OCI-LY1 (cell line): ENCODE measurements at regions not wholly inside any gene's neighbourhood (a gene's known extent, or its start where the extent isn't known, plus 50 kb on each side); places are given as distances from the start of the nearest gene placed in this dataset.

Source experiments
- H2AFZ ChIP-seq: fragments of 200-600 bp; sonication (generic), shearing (Covaris generic); 2 replicates; pipeline ENCODE4 v1.6.0; 2014; ENCODE audit warnings: antibody characterized with exemption, mild to moderate bottlenecking, low read length
- H3F3A ChIP-seq: fragments of 200-600 bp; sonication (generic), shearing (Covaris generic); 2 replicates; pipeline ENCODE4 v1.6.0; 2014; ENCODE audit warnings: mild to moderate bottlenecking, antibody characterized with exemption, low read length, moderate library complexity; ENCODE audit not compliant: insufficient read depth
- H3K27ac ChIP-seq: fragments of 200-600 bp; sonication (generic); 2 replicates; pipeline ENCODE4 v1.5.1; 2014; ENCODE audit warnings: low read length, mixed run types, mild to moderate bottlenecking, low read depth; ENCODE audit not compliant: poor library complexity, severe bottlenecking
- H3K27me3 ChIP-seq: fragments of 200-600 bp; sonication (generic); 2 replicates; pipeline ENCODE4 v1.6.0; 2014; ENCODE audit warnings: antibody characterized with exemption, mild to moderate bottlenecking, low read length, moderate library complexity; ENCODE audit not compliant: insufficient read depth
- H3K36me3 ChIP-seq: fragments of 200-600 bp; sonication (generic); 2 replicates; pipeline ENCODE4 v1.6.1; 2014; ENCODE audit warnings: mild to moderate bottlenecking, antibody characterized with exemption, low read length, moderate library complexity, mixed read lengths; ENCODE audit not compliant: insufficient read depth
- H3K4me1 ChIP-seq: fragments of 200-600 bp; sonication (generic); 2 replicates; pipeline ENCODE4 v1.5.1; 2014; ENCODE audit warnings: mild to moderate bottlenecking, low read length, moderate library complexity; ENCODE audit not compliant: insufficient read depth, severe bottlenecking
- H3K4me2 ChIP-seq: fragments of 200-600 bp; sonication (generic), shearing (Covaris generic); 2 replicates; pipeline ENCODE4 v1.6.1; 2014; ENCODE audit warnings: low read length
- H3K4me3 ChIP-seq: fragments of 200-600 bp; sonication (generic); 2 replicates; pipeline ENCODE4 v1.5.1; 2014; ENCODE audit warnings: low read length, low read depth, mild to moderate bottlenecking, mixed read lengths; ENCODE audit not compliant: poor library complexity, severe bottlenecking
- H3K79me2 ChIP-seq: fragments of 200-600 bp; shearing (Covaris generic); 2 replicates; pipeline ENCODE4 v1.6.1; 2016; ENCODE audit warnings: mixed run types, low read length, mixed read lengths; ENCODE audit not compliant: insufficient read depth
- H3K9ac ChIP-seq: fragments of 200-600 bp; sonication (generic), shearing (Covaris generic); 2 replicates; pipeline ENCODE4 v1.6.1; 2014; ENCODE audit warnings: mild to moderate bottlenecking, low read length, mixed read lengths
- H3K9me2 ChIP-seq: fragments of 200-600 bp; sonication (generic), shearing (Covaris generic); 2 replicates; pipeline ENCODE4 v1.6.1; 2014; ENCODE audit warnings: low read depth, mild to moderate bottlenecking, low read length, mixed read lengths
- H3K9me3 ChIP-seq: fragments of 200-600 bp; shearing (Covaris generic); 2 replicates; pipeline ENCODE4 v1.6.1; 2014; ENCODE audit warnings: low read length, mixed read lengths
- H4K20me1 ChIP-seq: fragments of 200-600 bp; sonication (generic), shearing (Covaris generic); 2 replicates; pipeline ENCODE4 v1.6.0; 2016; ENCODE audit warnings: mild to moderate bottlenecking, low read length; ENCODE audit not compliant: insufficient read depth
- EZH2 ChIP-seq: fragments of 200-600 bp; sonication (generic), shearing (Covaris generic); IDR thresholded peaks from 2 replicates; pipeline ENCODE4 v1.8.0; 2017; ENCODE audit warnings: borderline replicate concordance, mixed run types, mild to moderate bottlenecking, antibody characterized with exemption, low read length, moderate library complexity, mixed read lengths
- TF ChIP-seq, protein P1 (sequence below): fragments of 200-600 bp; sonication (generic), shearing (Covaris generic); IDR thresholded peaks from 2 replicates; pipeline ENCODE4 v1.5.1; 2017; ENCODE audit warnings: mild to moderate bottlenecking, antibody characterized with exemption, low read length, moderate library complexity, mixed read lengths

DNA sequence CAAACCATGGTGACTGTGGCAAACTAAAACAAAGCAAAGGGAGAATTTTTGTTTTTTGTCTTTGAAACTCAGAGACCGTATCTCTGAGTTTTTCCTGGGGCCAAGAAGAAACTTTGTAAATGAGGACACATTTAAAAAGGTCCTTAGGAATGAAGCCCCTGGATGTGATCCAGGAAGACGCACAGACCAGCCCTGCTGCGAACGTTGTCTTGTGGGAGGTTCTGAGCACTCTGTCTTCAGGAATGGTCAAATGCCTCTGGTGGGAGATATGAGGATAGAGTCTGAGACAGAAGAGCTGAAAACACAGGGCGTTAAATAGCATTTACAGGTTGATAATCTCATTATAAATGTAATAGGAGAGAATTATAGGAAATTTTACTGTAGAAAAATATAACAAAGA, 893.5 kb upstream of the KLHL29 start:
- Histone ChIP-seq H4K20me1 (no peaks in the 10 kb centered on the region), H3K9me2 (no peaks in the 10 kb centered on the region), H3K79me2 (no peaks in the 10 kb centered on the region), H3K27me3 (no peaks in the 10 kb centered on the region), H3K4me2 (no peak overlapping the region), H3K36me3 (no peaks in the 10 kb centered on the region), H3K27ac (no peak overlapping the region), H3K9ac (no peak overlapping the region), H3K4me1 (no peaks in the 10 kb centered on the region), H3K4me3 (no peak overlapping the region), H2AFZ (no peak overlapping the region), H3K9me3 (no peaks in the 10 kb centered on the region), H3F3A (no peaks in the 10 kb centered on the region)
- no peak for TF ChIP-seq EZH2
- TF ChIP-seq, protein P1, sequence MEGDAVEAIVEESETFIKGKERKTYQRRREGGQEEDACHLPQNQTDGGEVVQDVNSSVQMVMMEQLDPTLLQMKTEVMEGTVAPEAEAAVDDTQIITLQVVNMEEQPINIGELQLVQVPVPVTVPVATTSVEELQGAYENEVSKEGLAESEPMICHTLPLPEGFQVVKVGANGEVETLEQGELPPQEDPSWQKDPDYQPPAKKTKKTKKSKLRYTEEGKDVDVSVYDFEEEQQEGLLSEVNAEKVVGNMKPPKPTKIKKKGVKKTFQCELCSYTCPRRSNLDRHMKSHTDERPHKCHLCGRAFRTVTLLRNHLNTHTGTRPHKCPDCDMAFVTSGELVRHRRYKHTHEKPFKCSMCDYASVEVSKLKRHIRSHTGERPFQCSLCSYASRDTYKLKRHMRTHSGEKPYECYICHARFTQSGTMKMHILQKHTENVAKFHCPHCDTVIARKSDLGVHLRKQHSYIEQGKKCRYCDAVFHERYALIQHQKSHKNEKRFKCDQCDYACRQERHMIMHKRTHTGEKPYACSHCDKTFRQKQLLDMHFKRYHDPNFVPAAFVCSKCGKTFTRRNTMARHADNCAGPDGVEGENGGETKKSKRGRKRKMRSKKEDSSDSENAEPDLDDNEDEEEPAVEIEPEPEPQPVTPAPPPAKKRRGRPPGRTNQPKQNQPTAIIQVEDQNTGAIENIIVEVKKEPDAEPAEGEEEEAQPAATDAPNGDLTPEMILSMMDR = no peak

DNA sequence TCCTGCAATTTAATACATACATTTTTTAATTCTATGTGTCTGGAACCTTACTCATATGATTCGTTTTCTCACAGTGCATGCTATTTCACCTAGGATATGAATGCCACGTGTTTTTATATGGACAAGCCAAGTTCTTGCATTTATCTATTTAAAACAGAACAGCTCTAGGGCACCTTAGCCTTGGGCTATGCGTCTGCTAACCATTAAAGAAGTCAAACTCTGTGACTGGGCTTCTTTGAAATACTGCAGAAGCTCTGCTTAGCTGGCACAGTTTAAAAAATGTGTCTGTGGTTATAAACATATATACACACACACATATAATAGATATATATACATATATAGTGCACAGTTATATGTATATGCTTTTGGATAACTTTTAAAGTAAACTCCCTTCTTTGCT, 890.8 kb upstream of the KLHL29 start:
- Histone ChIP-seq H3K9me3 (0 out of 2 replicates have a peak, but pooled peaks cover 2% of the 10 kb centered on the region), H3K4me2 (no peak overlapping the region), H3K36me3 (no peaks in the 10 kb centered on the region), H3K79me2 (no peaks in the 10 kb centered on the region), H2AFZ (no peak overlapping the region), H3F3A (no peaks in the 10 kb centered on the region), H3K27me3 (no peaks in the 10 kb centered on the region), H3K4me1 (no peaks in the 10 kb centered on the region), H3K27ac (no peak overlapping the region), H3K9me2 (no peaks in the 10 kb centered on the region), H4K20me1 (no peaks in the 10 kb centered on the region), H3K4me3 (no peak overlapping the region), H3K9ac (no peak overlapping the region)
- TF ChIP-seq, protein P1 = no peak
- no peak for TF ChIP-seq EZH2

DNA sequence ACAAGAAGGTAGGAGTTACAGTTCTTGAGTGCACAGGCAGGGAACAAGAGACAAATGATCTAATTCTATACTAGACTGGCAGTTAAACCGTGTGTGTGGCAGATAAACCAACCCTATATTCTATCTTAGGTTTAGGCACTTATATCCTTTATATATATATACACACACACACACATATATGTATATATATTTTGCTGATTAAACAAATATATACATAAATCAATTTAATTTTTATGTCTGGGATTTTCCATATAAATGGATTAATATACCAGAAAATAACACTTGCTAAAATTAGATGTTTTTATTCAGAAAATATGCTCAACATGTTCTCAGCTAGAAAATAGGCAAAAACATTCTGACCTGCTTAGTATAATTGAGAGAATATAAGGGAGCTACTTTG, 887.9 kb upstream of the KLHL29 start:
- Histone ChIP-seq H3K4me2 (no peak overlapping the region), H2AFZ (no peak overlapping the region), H3F3A (no peaks in the 10 kb centered on the region)

More for the DNA sequence above, 887.9 kb upstream of the KLHL29 start:
- Histone ChIP-seq H4K20me1 (no peaks in the 10 kb centered on the region), H3K4me1 (no peaks in the 10 kb centered on the region), H3K36me3 (no peaks in the 10 kb centered on the region), H3K9me3 (0 out of 2 replicates have a peak, but pooled peaks cover 2% of the 10 kb centered on the region), H3K27ac (no peak overlapping the region), H3K9ac (no peak overlapping the region), H3K9me2 (no peaks in the 10 kb centered on the region), H3K79me2 (no peaks in the 10 kb centered on the region), H3K27me3 (no peaks in the 10 kb centered on the region), H3K4me3 (no peak overlapping the region)
- TF ChIP-seq, protein P1 = no peak
- no peak for TF ChIP-seq EZH2
